SK-N-SH treated with all-trans-retinoic acid at 6 μM for 48 hours (cell line): ENCODE measurements at regions not wholly inside any gene's neighbourhood (a gene's known extent, or its start where the extent isn't known, plus 50 kb on each side); places are given as distances from the start of the nearest gene placed in this dataset.

Experiments
- ATAC-seq: fragments of 200-7000 bp; cut with Tn5 transposase; 3 replicates; pipeline ENCODE4 v1.9.1; 2020; ENCODE audit warnings: mild to moderate bottlenecking, moderate library complexity
- ARNTL ChIP-seq: fragments of 450-650 bp; formaldehyde crosslinking; IDR thresholded peaks from 2 replicates; pipeline ENCODE4 v1.5.0; 2020; ENCODE audit warnings: low read depth, mild to moderate bottlenecking, moderate library complexity, borderline replicate concordance
- BACH2 ChIP-seq: fragments of 250-450 bp; sonication (Bioruptor Pico); IDR thresholded peaks from 2 replicates; pipeline ENCODE4 v1.9.0; 2021; ENCODE audit warnings: mild to moderate bottlenecking, borderline replicate concordance
- CREB5 ChIP-seq: fragments of 250-450 bp; sonication (Bioruptor Pico); IDR thresholded peaks from 2 replicates; pipeline ENCODE4 v1.5.1; 2020; ENCODE audit warnings: low read depth, mild to moderate bottlenecking, moderate library complexity
- CSDC2 ChIP-seq: fragments of 250-450 bp; sonication (Bioruptor Pico); IDR thresholded peaks from 2 replicates; pipeline ENCODE4 v1.5.0; 2020; ENCODE audit warnings: mild to moderate bottlenecking, moderate library complexity
- CSRNP3 ChIP-seq: fragments of 250-450 bp; sonication (Bioruptor Pico); IDR thresholded peaks from 2 replicates; pipeline ENCODE4 v1.5.1; 2021; ENCODE audit warnings: mild to moderate bottlenecking, moderate library complexity
- ESRRG ChIP-seq: fragments of 250-450 bp; sonication (Bioruptor Pico); IDR thresholded peaks from 2 replicates; pipeline ENCODE4 v1.6.1; 2021; ENCODE audit warnings: mild to moderate bottlenecking
- GLIS3 ChIP-seq: fragments of 250-450 bp; sonication (Bioruptor Pico); IDR thresholded peaks from 2 replicates; pipeline ENCODE4 v1.5.0; 2020; ENCODE audit warnings: mild to moderate bottlenecking, moderate library complexity
- OSR1 ChIP-seq: fragments of 250-450 bp; sonication (Bioruptor Pico); IDR thresholded peaks from 2 replicates; pipeline ENCODE4 v1.8.0; 2022; ENCODE audit warnings: moderate library complexity, mild to moderate bottlenecking, inconsistent platforms
- PATZ1 ChIP-seq: fragments of 250-450 bp; sonication (Bioruptor Pico); IDR thresholded peaks from 2 replicates; pipeline ENCODE4 v1.8.0; 2020; ENCODE audit warnings: mild to moderate bottlenecking, moderate library complexity, borderline replicate concordance
- POU6F1 ChIP-seq: fragments of 250-450 bp; sonication (Bioruptor Pico); IDR thresholded peaks from 2 replicates; pipeline ENCODE4 v1.8.0; 2021; ENCODE audit warnings: low read depth, mild to moderate bottlenecking, moderate library complexity, borderline replicate concordance
- RARB ChIP-seq: fragments of 250-450 bp; sonication (Bioruptor Pico); IDR thresholded peaks from 2 replicates; pipeline ENCODE4 v1.8.0; 2021; ENCODE audit warnings: mild to moderate bottlenecking, moderate library complexity
- SNAI2 ChIP-seq: fragments of 250-450 bp; sonication (Bioruptor Pico); IDR thresholded peaks from 2 replicates; pipeline ENCODE4 v1.5.0; 2020; ENCODE audit warnings: mild to moderate bottlenecking, moderate library complexity
- TCF4 ChIP-seq: fragments of 250-450 bp; sonication (Bioruptor Pico); IDR thresholded peaks from 2 replicates; pipeline ENCODE4 v1.8.0; 2021; ENCODE audit warnings: mild to moderate bottlenecking, moderate library complexity, borderline replicate concordance
- TOX ChIP-seq: fragments of 250-450 bp; sonication (Bioruptor Pico); IDR thresholded peaks from 2 replicates; pipeline ENCODE4 v1.8.0; 2021; ENCODE audit warnings: mild to moderate bottlenecking, moderate library complexity, borderline replicate concordance
- TSHZ2 ChIP-seq: fragments of 250-450 bp; sonication (Bioruptor Pico); IDR thresholded peaks from 2 replicates; pipeline ENCODE4 v1.5.0; 2020; ENCODE audit warnings: mild to moderate bottlenecking, moderate library complexity
- ZC3H10 ChIP-seq: fragments of 250-450 bp; sonication (Bioruptor Pico); IDR thresholded peaks from 2 replicates; pipeline ENCODE4 v1.5.1; 2021; ENCODE audit warnings: mild to moderate bottlenecking, moderate library complexity
- ZFP3 ChIP-seq: fragments of 250-450 bp; sonication (Bioruptor Pico); IDR thresholded peaks from 2 replicates; pipeline ENCODE4 v1.5.0; 2020; ENCODE audit warnings: mild to moderate bottlenecking, moderate library complexity
- ZFP30 ChIP-seq: fragments of 450-650 bp; formaldehyde crosslinking; IDR thresholded peaks from 2 replicates; pipeline ENCODE4 v1.5.0; 2022; ENCODE audit warnings: mild to moderate bottlenecking, moderate library complexity
- ZNF565 ChIP-seq: fragments of 450-650 bp; formaldehyde crosslinking; conservative IDR thresholded peaks from 2 replicates; pipeline ENCODE4 v1.5.0; 2020; ENCODE audit warnings: low read depth, mild to moderate bottlenecking, moderate library complexity
- ZNF70 ChIP-seq: fragments of 450-650 bp; formaldehyde crosslinking; IDR thresholded peaks from 2 replicates; pipeline ENCODE4 v1.5.0; 2020; ENCODE audit warnings: mild to moderate bottlenecking, moderate library complexity
- ZNF8 ChIP-seq: fragments of 450-650 bp; formaldehyde crosslinking; IDR thresholded peaks from 2 replicates; pipeline ENCODE4 v1.5.0; 2020; ENCODE audit warnings: mild to moderate bottlenecking, moderate library complexity

DNA sequence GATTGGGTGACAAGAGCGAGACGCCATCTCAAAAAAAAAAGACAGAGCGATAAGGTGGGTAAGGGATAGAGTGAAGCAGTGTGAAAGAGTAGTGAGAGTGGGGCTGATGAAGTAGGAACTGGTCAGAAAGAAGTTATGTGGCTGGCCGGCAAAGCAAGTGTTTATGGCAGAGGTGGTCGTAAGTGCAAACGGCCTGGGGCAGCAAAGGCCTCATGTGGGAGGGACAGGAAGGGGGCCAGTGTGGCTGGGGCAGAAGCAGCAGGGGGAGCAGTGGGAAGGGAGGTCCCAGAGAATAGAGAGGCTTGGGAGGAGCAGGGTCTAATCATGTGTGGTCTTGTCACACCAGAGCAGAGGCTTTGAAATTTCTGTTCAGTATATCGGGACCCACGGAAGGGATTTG is 186.2 kb downstream of the HS3ST3B1 start:
- no peak for ATAC-seq
- TF ChIP-seq PATZ1 (CRISPR knock-in tag) (no peak), CSRNP3 (CRISPR knock-in tag) (no peak), BACH2 (CRISPR knock-in tag) (no peak), ZNF565 (CRISPR knock-in tag) (no peak), ZC3H10 (CRISPR knock-in tag) (no peak), OSR1 (CRISPR knock-in tag) (no peak), ZFP3 (CRISPR knock-in tag) (no peak), GLIS3 (CRISPR knock-in tag) (no peak), CSDC2 (CRISPR knock-in tag) (no peak), CREB5 (no peak), TSHZ2 (CRISPR knock-in tag) (no peak), ESRRG (no peak), TCF4 (CRISPR knock-in tag) (no peak), TOX (CRISPR knock-in tag) (no peak), ARNTL (CRISPR knock-in tag) (no peak), ZNF8 (CRISPR knock-in tag) (no peak), ZNF70 (no peak)

- TF ChIP-seq POU6F1 (no peak), CSRNP3 (CRISPR knock-in tag) (no peak), PATZ1 (CRISPR knock-in tag) (no peak), ZFP30 (no peak), RARB (no peak), BACH2 (CRISPR knock-in tag) (no peak), TOX (CRISPR knock-in tag) (no peak), TSHZ2 (CRISPR knock-in tag) (no peak), CSDC2 (CRISPR knock-in tag) (no peak), CREB5 (no peak), GLIS3 (CRISPR knock-in tag) (no peak), ESRRG (no peak), ZC3H10 (CRISPR knock-in tag) (no peak), OSR1 (CRISPR knock-in tag) (no peak), SNAI2 (CRISPR knock-in tag) (no peak)
- no peak for ATAC-seq
Observed at GRCh38 chr17:14482715-14483114, 181.8 kb downstream of the HS3ST3B1 start.
